ENCODE measurements at regions not wholly inside any gene's neighbourhood (a gene's known extent, or its start where the extent isn't known, plus 50 kb on each side); places are given as distances from the start of the nearest gene placed in this dataset.

GRCh38 chr19:30097746-30098280 lies 155.8 kb downstream of the URI1 start:
- no peak for TF ChIP-seq POLR2A (IDR thresholded peaks at IDR 0.05)
- TF ChIP-seq CTCF (IDR thresholded peaks at IDR 0.05), result no peak
